ENCODE measurements at regions not wholly inside any gene's neighbourhood (a gene's known extent, or its start where the extent isn't known, plus 50 kb on each side); places are given as distances from the start of the nearest gene placed in this dataset.
"Not testable (repeated sequence)": the region's sequence is repeated elsewhere in the genome, so short reads cannot be mapped to it uniquely, and the experiment has no call there.

DNA sequence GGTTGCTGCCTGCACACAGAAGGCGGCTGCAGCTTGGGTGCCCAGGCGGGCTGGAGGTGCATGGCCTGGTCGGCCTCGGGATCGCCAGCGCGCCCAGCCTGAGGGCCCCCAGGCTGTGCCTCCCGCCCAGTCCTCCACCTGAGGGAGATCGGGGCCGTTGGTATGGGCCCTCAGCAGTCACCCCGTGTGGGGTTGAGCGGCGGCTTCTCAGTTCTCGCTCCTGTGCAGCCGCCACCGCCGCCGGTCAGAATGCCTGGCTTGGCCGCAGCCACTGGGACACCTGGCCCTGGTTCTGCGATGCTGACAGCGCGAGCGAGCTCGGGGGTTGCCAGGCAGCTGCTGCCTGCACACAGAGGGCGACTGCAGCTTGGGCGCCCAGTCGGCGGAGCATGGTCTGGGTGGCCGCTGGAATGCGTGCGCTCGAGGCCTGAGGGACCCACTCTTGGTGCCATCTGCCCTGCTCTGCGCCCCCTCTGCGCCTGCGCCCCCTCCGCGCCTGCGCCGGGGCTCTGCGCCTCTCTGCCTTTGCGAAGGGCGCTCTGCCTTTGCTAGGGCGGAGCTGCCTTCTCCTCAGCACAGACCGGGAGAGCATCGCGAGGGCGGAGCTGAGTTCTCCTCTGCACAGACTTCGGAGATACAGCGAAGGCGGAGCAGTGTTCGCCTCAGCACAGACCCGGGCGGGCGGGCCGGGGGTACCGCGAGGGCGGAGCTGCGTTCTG lies 84.6 kb upstream of the ZNG1F start:
- DNase-seq, result not testable (repeated sequence)

DNA sequence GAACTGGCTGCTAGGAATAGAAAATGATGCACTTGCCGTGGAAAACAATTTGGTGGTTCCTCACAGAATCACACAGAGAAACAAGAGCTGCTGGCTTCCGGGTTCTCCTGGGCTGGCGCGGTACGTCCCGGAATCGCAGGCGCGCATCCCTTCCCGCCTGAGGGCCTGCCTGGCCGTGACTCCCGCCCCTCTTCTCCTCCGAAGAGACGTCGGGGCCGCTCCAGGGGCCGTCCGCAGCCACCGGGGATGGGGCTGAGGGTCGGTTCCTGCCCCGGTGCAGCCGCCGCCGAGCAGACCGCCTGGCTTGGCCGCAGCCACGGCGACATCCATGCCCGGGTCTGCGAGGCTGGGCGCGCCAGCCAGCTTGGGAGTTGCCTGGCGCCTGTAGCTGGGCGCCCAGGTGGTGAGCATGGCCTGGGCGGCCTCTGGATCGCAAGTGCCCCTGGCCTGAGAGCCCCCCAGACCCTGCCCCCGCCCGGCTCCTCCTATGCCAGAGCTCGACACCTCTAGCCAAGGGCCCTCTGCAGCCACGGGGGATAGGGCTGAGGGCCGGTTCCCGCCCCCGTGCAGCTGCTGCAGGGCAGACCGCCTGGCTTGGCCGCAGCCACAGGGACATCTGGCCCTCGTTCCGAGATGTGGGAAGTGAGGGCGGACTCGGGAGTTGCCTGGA lies 83.9 kb upstream of the ZNG1F start:
- not testable (repeated sequence) for DNase-seq

DNA sequence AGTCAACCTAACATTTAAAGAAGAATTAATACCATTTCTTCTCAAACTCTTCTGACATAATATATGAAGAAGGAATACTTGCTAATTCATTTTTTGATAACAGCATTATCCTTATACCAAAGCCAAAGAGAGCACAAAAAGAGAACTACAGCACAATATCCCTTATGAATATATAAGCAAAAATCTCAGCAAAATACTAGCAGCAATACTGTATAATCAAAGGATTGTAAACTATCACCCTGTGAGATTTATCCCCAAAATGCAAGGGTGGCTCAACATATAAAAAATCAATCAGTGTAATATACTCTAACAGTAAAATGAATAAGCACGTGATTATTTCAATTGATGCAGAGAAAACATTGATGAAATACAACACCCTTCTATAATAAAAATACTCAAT lies 81.9 kb upstream of the ZNG1F start:
- not testable (repeated sequence) for DNase-seq

DNA sequence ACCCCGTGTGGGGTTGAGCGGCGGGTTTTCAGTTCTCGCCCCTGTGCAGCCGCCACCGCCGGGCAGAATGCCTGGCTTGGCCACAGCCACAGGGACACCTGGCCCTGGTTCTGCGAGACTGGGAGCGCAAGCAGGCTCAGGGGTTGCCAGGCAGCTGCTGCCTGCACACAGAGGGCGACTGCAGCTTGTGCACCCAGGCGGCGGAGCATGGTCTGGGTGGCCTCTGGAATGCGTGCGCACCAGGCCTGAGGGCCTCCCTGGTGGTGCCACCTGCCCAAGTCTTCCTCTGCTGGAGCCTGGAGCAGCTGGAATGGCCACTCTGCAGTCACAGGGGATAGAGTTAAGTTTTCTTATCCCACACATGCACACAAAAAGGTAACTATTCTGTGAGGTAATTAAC lies 80.4 kb upstream of the ZNG1F start:
- DNase-seq, result not testable (repeated sequence)

DNA sequence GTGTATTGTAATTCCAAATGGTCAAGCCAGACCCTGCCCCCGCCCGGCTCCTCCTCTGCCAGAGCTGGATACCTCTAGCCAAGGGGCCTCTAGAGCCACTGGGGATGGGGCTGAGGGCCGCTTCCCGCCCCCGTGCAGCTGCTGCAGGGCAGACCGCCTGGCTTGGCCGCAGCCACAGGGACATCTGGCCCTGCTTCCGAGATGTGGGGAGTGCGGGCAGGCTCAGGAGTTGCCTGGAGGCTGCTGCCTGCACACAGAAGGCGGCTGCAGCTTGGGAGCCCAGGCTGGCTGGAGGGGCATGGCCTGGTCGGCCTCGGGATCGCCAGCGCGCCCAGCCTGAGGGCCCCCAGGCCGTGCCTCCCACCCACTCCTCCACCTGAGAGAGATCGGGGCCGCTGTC lies 79.9 kb upstream of the ZNG1F start:
- not testable (repeated sequence) for DNase-seq

DNA sequence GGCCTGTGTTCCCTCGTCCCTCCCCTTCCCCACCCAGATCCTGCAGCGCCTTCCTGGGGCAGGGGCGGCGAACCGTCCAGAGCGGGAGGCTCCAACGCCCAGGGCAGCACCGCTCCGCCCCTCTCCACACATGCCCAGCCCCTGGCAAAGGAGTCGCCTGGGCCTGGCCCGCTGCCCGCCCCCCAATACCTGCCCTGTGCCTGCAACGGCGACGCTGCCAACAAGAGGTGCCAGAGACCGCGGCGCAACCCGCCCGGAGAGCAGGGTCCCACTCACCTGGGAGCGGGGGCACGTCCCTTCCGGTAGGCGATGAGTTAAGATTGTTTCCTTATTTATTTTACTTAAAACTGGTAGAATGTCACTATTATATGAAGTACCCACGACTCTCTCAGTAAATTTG lies 77.5 kb upstream of the ZNG1F start:
- not testable (repeated sequence) for DNase-seq

DNA sequence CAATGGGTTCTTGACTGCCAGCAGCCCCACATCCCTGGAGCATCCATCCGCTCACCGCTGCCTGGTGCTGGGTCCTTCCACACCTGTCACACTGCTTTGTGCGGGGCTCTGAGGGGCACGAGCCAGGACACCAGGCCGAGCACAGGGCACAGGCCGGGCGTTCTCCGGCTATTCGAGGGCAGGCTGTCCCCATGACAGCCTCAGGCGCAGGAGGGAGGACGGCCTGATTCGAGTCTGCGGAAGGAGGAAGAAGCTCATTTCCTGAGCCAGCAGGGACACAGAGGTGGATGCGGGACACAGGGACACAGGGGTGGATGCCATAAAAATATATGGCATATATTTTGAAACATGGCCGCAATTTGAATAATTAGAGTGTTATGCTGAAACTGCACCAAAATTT lies 76.9 kb upstream of the ZNG1F start:
- not testable (repeated sequence) for DNase-seq

DNA sequence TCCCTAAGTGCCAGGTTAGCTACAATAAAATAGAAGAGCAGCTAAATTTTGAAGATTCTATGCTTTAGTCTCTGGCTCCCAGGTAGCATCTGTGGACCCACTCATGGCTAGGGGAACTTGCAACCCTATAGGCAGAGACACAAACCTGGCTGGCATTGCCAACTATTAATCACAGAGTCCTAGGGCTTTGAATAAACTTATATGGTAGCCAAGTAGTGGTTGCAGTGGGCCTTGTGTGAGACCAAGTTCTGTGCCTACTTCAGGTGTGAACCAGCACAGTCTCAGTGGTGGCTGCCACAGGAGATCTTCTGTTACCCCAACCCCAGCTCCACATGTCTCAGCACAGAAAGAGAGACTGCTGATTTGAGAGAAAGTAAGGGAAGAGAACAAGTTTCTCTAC lies 62.9 kb upstream of the ZNG1F start:
- not testable (repeated sequence) for DNase-seq

DNA sequence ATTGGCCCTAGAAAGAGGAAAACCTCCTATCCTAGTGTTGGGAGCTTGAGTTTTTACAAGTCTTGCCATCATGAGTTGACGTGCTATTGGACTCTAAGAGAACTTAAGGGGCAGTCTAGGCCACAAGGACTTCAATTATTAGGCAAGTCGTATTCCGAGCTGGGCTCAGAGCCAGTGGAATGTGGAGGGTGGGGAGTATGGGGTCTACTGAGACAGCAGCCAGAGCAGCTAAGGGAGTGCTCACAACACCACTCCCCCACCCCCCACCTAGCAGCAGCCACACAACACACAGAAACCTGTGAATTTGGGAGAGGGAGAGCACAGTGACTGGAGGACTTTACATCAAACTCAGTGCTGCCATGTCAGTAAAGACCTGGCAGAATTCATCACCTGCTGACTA lies 62.0 kb upstream of the ZNG1F start:
- not testable (repeated sequence) for DNase-seq

DNA sequence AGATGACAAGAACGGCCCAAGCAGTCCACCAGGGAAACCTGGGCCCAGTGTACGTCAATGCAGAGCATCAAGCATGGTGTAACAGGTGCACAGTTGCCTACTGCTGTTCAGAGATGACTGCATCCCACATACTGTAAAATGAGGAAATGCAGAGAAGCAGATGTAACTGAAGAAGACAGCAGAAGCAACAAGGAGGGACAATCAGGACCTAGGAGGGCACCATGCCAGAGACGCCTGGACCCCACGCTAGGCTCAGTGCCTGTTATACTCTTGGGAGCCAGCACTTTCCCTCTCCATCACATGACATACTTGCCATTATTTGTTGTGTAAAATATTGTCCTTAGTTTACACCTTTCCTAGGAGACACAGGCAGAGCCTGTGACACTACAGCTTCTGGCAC lies 57.6 kb upstream of the ZNG1F start:
- DNase-seq, result not testable (repeated sequence)

Measured in C1 segment of cervical spinal cord (tissue), 14 donors.